NCI-H345 treated with DMSO at 0.1 percent for 48 hours (cell line): ENCODE measurements at regions not wholly inside any gene's neighbourhood (a gene's known extent, or its start where the extent isn't known, plus 50 kb on each side); places are given as distances from the start of the nearest gene placed in this dataset.
"Not testable (repeated sequence)": the region's sequence is repeated elsewhere in the genome, so short reads cannot be mapped to it uniquely, and the experiment has no call there.

Source experiments
- DNase-seq: peaks from one replicate; lab custom pipeline; 2025; ENCODE audit not compliant: unreplicated experiment; lab: John Stamatoyannopoulos, UW

GRCh38 chr6:105884011-105884410, 202.1 kb upstream of the PRDM1 start:
- DNase-seq: no peak

DNA sequence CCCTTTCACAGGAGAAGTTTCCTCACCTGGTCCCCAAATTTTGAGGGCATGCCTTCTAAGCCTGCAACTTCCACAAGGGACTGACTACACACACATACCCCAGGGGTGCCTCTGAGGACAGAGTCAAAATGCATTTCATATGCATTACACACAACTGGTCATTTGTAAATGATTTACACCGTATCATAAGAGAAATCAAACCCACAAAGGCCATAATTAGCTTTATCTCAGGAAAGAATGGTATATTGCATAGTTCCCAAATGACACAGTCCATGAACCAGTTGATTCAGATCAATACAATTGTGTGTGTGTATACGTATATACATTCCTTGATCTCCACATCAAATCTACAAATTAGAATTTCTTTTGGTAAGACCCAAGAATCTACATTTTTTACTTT, 203.3 kb upstream of the PRDM1 start:
- DNase-seq: no peak

GRCh38 chr6:105882121-105882803, 203.9 kb upstream of the PRDM1 start:
- no peak for DNase-seq

- no peak for DNase-seq
Measured at GRCh38 chr6:105881608-105882007, 204.5 kb upstream of the PRDM1 start.

DNA sequence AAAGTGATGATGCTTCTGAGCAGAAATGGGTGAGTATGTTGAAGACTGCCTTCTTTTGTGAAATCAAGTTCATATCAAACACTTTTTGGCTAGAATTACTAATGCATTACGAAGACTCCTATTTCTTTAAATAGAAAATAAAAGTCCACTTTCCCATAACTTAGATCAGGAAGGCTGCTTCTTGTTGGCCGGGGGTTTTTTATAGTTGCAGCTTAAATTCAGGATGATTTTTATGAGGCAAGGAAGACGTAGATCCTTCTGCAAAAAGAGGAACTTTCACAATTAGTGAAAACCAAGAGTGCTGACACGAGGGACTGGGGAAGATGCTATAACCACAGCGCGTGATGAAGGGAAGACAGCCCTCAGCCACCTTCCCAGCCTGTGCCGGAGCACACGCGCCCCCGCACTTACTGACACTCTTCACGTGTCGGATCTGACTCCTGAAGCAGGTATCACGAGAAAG, 206.1 kb upstream of the PRDM1 start:
- no peak for DNase-seq

DNA sequence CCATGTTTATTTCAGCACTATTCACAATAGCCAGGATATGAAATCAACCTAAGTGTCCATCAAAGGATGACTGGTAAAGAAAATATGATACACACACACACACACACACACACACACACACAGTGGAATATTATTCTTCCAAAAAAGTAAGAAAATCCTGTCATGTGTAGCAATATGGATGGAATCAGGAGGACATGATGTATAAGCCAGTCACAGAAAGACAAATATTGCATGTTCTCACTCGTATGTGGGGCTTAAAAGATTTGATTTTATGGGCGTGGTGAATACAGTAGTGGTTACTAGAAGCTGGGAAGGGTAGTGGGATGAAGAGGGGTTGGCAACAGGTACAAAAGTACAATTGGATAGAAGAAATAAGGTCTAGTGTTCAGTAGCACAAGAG, 207.0 kb upstream of the PRDM1 start:
- no peak for DNase-seq

- no peak for DNase-seq
Measured at GRCh38 chr6:105875974-105876640, 210.0 kb upstream of the PRDM1 start.

DNA sequence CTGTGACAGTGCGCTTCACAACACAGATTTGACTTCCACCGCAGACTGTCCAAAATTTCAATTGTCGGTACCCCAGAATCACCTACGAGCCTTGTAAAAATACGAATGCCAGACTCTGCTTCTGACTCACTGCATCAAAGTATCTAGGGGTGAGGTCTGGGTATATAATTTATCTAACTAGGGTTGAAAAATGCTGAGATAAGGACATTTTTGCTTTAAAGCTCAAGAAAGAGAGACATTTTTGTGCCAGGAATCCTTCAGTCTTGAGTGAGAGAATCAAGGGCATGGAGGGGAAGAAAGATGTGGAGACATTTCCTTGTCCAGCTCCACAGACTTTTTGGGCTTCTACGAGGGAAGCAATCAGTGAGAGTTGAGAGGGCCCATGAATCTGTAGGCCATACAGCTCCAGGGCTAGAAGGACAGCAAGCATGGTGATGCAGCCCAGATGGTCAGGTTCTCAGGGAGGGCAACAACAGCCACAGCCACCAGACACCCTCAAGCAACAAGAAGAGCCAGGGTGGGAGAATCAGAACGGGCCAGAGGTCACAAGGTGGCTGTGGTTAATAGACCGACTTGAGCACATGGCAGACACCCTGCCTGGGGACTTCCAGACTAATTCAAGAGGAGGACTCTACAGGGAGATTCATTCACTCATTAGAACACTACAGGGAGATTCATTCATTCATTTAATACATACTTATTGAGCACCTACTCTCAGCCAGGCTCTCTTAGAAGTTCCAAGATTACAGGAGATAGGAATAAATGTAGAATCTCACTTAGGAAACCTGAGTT, 211.1 kb upstream of the PRDM1 start:
- DNase-seq: no peak

DNA sequence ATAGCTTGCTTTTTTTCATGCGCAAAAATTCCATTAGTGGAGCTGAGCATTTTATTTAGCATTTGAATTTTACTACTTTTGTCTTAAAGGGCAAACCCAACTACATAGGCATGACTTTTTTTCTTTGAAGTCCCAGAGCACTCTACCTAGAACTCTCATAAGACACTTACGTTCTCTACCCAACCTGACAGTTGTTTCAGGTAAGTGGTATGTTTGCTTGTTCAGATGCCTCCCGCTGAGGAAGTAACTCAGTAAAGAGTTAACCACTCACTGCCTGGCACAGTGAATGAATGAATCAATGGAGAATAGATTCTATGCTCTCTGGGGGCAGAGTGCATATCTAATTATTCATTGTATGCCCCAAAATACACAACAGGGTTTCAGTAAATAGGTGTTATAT, 212.3 kb upstream of the PRDM1 start:
- no peak for DNase-seq

GRCh38 chr6:105873211-105873704, 212.9 kb upstream of the PRDM1 start:
- DNase-seq: no peak

GRCh38 chr6:105872249-105872648, 213.9 kb upstream of the PRDM1 start:
- DNase-seq: no peak

- no peak for DNase-seq
Measured at GRCh38 chr6:105871542-105871941, 214.6 kb upstream of the PRDM1 start.

DNA sequence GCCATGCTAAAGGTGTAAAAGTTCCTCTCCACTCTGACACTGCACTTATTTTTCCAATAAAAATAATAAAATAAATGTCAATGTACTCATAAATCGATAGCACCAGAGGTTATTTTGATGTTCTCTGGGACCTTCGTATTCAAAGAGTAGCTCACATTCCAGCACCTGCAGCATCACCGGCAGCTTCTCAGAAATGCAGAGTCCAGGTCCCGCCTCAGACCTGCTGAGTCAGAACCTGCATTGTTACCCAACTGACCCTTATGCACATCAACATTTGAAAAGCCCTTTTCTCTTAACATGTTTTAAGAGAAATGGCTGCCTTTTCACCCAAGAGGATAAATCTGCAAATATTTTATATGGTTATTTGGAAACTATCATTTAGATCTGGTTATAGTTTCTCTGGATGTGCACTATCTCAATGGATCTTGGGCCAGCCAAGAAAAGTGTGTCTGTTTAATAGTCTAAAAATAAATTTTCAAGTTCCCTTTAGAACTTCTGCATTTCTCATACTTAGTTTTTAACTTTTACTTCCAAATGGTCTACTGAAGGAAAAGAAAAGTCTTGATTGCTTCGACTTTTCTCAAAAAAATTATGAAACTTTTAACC, 216.2 kb upstream of the PRDM1 start:
- no peak for DNase-seq

- no peak for DNase-seq
Measured at GRCh38 chr6:105868823-105869460, 217.2 kb upstream of the PRDM1 start.

- DNase-seq: no peak
Measured at GRCh38 chr6:105867821-105868220, 218.3 kb upstream of the PRDM1 start.

DNA sequence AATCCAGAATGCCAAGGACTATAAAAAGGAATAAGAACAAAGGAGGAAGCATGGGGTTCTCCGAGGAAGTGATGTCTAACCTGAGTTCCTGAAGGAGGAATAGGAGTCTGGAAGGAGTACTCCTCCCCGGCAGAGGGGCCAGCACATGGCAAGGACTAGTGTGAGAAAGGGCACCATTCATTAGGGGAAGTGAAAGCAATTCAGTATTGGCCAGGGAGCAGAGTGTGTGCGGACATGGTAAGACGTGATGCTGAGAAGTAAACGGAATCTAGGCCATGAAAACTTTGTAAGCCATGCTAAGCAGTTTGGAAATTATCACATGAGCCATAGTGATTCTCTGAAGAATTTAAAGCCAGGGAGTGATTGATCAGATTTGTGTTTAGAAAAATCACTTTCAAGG, 218.9 kb upstream of the PRDM1 start:
- DNase-seq: no peak

- DNase-seq: no peak
Measured at GRCh38 chr6:105862936-105863607, 223.1 kb upstream of the PRDM1 start.

DNA sequence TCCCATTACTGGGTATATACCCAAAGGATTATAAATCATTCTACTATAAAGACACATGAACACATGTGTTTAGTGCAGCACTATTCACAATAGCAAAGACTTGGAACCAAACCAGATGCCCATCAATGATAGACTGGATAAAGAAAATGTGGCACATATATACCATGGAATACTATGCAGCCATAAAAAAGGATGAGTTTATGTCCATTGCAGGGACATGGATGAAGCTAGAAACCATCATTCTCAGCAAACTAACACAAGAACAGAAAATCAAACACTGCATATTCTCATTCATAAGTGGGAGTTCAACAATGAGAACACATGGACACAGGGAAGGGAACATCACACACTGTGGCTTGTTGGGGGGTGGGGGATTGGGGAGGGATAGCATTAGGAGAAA, 225.2 kb upstream of the PRDM1 start:
- not testable (repeated sequence) for DNase-seq

DNA sequence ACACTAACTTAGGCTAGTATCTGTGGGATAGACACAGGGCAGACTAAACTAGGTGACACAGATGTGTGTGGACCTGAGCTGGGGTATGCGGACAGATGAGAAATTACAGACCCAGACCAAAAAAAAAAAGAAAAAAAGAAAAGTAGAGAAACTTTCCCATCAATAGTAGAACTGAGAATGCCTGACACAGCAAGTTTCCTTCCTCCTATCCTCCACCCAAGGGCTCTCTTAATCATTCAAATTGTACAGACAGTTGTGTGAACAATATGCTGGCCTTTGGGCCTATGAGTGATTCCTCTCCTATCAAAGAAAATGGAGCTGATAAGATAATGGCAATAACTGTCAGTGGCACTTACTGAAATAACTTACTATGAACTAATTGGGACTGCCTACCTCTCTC, 226.7 kb upstream of the PRDM1 start:
- no peak for DNase-seq

- DNase-seq: not testable (repeated sequence)
Measured at GRCh38 chr6:105858639-105859038, 227.5 kb upstream of the PRDM1 start.
